NCI-H146 (cell line): ENCODE measurements at regions not wholly inside any gene's neighbourhood (a gene's known extent, or its start where the extent isn't known, plus 50 kb on each side); places are given as distances from the start of the nearest gene placed in this dataset.

Source experiments
- DNase-seq: peaks from one replicate; lab custom pipeline; 2025; lab: John Stamatoyannopoulos, UW

DNA sequence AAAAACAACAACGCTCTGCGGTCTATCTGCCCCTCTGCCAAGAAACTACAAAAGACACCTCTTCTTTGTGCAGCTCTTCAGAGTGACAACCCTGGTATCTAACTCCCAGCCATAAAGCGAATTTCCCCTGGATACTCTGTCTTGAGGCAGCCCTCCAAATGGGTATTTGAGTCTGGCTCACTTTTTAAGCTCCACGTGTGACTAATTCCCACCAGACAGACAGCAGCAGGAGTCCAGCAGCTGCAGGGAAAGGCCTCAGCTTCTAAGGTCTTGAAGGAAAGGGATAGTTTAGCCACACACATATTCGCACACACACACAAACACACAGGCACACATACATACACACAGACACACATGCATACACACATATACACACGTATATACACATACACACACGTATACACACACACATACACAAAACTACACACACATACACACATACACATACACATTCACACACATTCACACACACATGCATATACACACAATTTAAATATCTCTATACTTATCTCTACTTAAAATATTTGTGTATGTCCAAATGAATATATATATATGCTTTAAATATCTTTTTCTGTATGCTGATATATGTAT is 188.8 kb downstream of the TSHZ3 start:
- no peak for DNase-seq

DNA sequence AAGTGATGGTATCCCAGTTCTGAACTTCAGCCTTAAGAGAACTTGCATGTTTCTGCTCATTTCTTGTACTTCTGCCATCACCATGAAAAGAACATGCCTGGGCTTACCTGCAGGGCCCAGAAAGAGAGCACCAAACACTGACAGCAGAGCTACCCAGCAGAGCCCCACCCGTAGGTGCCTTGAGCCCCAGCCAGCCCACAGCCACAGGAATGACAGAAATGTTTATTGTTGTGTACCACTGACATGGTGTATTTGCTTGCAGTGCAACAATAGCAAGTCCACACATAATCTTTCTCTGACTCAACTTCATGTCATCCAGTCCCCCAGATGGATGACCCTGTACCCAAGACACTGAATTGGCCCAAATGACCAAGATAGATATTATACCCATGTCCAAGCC is 195.2 kb downstream of the TSHZ3 start:
- no peak for DNase-seq

DNA sequence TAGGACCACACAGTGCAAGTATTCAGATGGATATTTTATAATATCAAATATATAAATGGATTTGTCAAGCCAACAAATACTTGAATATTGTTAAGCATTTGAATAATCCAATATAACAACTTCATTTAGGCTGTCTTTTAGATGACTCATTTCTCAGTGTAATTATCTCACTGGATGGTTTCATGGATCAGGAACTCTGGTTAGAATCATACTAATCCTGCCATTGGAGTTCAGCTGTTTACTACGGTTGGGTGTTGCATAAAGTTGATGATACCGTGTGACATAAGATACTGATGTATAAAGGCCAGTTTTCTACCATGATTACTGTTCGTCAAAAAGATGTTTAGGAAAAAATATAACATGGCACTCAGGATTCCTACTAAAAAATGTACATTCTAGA is 196.3 kb downstream of the TSHZ3 start:
- no peak for DNase-seq

DNA sequence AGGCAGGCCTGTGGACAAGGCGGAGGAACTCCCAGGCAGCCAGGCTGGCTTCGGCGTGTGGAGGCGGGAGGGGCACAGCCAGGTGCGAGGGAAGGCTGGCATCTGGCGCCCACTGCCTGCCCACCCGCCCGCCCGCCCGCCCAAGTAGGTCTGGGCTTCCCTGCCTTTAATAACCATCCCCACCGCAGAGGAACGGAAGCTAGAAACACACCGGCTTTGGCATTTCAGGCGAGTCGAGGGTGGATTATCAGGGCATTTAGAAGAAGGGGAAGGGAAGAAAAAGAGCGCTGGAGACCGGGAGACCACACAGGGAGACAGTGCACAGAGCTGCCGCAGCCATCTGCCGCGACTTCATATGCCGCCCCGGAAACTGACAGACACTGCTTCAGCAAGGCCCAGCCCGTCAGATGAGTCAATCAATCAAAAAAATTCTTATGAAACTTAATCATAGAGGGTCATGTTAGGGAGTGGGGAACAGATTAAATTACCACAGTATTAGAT is 199.7 kb downstream of the TSHZ3 start:
- DNase-seq: no peak

DNA sequence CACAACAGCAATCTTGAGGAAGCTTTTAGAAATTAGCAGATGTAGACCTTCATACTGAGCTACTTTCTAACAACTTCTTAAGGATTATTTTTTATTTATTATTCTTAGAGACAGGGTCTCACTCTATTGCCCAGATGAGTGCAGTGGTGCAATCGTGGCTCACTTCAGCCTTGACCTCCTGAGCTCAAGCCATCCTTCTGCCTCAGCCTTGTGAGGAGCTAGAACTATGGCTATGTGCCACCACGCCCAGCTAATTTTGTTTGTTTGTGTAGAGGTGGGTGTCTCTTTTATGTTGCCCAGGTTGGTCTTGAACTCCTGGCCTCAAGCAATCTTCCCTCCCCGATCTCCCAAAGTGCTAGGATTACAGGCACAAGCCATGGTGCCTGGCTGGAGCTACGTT is 200.6 kb downstream of the TSHZ3 start:
- no peak for DNase-seq

DNA sequence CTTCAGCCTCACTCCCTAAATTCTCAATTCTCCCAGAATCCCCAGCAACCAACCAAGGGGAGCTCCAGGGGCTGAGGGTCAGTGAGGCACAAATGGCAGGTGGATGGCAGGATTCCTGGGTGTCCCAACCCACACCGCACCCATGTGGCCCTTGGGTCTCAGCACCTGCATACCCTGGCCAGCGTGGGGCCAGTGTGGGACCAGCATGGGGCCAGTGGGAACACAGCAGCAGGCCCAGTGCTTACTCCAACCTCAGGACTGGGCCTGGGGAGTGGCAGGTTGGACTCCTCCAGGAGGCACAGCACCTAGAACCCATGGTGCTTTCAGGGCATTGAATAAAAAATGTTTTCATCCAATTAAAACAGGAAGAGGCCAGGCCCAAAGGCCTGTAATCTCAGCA is 202.0 kb downstream of the TSHZ3 start:
- DNase-seq: no peak

DNA sequence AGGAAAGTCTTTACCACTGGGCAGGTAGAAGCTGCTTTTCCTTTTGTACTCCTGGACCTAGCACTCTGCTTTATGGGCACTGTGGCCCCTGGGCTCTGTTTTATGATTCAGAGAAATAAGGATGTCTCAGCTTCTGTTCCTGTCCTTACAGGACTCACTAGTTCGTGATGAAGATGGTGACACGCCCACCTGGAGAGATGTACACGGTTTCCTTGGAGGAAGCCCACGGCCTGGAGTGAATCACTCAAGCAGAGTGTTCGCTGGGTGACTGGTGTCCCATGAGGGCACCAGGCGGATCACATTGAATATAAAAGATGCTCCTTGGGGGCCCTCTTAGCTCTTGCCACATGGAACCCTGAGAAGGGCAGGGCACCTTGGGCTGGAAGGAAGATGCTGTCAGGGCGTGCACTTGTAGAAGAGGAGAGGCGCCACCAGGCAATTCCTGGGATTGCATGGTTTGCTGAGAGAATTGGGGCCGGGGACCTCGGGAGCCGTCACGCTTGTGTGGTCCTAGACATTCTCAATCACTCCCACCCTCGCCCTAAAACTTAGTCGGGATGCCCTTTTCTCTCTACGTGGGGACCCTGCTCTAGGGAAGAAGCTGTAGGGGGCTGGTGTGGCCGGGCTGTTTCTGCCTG is 202.6 kb downstream of the TSHZ3 start:
- no peak for DNase-seq

DNA sequence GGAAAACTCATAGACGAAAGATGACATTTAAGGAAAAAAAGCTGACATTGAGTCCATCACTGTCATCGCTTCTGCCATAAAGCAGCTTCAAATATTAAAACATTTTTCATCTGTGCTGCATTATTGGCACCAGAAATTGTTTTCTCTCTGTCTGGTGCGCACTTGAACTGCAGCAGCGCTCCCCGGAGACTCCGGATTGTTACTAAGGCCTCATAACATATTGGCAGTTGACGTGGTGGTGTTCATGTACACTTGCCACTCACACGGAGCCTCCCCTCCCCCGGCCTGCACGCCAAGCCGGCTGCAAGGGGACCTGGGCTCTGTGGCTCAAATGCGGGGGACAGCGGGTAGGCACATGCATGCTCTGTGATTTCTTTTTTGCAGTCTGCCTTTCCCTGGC is 203.2 kb downstream of the TSHZ3 start:
- DNase-seq: no peak

DNA sequence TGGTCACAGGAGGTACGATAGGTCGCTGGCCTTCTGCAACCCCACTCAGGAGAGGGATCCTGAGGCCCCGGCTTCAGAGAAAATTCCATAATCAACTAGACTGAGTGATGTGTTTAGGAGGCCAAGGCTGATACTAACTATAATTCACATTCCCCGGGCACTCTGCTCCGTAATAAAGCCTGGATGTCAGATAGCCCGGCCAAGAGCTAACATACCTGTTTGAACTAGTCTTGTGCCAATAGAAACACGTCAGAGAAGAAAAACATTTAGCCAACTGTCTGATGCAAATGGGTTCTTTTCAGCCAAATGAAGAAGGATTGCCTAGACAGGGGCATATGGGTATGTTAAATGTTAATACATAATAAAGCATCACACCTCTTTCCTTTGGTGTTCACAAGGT is 204.2 kb downstream of the TSHZ3 start:
- DNase-seq: no peak

DNA sequence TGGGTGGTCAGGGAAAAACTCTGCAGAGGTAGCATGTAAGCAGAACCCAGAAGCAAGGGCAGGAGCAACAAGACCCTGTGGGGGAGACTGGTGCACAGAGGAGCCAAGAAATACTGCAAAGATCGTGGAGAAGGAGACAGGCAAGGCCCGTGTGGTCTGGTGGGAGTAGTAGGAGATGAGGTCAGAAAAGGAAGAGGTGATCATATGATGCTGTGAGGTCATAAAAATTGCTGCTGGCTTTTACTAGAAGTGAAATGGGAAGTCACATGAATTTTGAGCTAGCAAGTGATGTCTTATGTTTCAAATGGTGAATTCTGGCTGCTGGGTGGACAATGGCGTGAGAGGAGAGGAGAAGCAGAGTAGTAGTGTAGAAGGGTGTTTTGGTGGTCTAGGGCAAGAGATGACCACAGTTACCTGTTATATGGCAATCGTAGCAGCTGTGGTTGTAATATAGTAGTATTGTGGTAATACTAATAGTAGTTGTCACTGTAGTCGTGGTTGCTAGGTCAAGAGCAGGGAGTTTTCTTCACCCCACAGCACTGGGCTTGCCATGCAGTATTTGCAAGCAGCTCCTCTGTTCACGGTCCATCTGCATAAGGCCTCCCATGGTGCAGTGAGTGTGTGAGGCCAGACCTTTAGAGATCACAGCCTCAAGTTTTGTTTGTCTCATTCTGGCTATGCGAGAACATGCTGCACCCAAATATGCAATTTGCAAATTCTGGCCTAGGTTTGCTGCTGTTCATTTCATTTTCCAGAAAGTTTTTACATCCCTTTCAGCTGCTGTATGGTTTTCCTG is 205.0 kb downstream of the TSHZ3 start:
- DNase-seq: no peak

DNA sequence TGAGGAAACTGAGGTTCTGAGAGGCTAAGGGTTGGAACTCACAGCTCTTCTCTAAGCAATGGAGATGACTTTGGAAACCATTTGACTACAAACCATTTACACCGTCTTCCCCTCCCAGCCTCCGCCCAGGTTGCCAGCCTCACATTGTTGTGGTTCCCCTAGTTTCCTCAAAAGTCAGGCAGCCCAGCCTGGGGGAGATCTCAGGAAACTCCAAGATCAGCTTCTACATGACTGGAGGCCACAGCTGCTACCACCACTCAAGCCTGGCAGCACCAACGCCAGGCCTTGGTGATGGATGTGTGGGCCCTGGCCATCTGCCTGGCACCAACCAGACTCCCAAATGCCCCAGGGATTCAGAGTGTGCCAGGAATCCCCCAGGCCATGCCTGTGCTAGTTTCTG is 207.9 kb downstream of the TSHZ3 start:
- DNase-seq: no peak

DNA sequence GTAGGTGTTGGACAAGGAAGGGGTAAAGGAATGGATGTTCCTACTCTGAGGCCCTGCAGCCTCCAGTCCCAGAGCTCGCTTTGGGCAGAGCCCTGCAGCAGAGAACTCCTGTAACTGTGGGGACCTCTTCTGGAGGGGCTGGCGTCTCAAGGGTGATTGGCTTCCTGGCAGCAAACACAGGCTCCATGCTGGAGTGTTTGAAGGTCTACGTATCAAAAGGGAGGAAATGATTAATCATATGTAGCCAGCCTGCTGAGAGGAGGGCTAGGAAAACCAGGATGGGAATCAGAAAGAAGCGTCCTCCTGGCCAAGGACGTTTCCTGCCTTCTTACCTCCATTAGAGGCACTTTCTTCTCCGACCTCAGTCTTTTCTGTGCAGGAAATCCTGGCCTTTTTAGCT is 208.5 kb downstream of the TSHZ3 start:
- no peak for DNase-seq

DNA sequence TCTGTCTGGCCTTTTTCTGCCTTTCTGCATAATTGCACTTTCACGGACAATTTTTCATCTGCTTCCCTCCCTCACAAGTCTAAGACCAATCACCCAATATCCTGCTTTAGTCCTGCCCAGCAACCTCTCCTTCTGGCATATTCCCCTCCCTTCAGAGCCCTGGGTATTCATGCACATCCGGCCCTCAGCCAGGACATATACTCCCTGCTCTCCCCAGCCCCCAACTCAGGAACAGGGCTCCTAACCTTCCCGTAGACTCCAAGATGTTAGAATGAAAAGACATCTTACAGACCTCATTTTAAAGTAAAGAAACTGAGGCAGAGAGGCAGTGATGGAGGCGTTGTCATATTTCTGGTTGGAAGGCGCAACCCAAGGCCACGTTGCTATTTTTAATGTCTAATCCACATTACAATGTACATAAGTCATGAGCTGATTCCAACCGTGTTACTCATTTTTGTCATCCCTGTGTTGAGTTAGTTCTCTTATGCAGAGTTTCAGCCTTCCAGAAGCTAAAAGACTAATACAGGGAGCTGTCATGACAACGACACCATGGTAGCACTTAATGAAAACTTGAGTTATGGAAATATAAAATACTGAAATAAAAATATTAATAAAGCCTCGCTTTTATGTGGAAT is 209.2 kb downstream of the TSHZ3 start:
- DNase-seq: no peak

DNA sequence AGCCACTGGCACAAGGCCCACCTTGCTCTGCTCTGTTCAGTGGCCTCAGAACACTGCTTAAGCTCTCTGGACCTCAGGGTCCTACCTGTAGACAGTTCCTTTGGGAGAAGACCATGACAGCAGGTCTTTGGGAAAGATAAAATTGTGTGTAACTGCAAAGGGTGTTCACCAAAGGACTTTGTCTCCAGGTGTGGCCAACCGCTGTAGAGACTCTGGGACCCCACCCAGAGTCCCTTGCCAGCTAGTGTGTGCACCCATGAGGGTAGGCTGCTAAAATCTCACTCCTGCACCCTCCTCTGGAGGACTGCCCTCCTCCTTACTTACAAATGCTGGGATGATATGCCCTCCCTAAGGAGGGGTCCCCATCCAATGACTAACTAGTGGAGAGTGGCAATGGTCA is 211.2 kb downstream of the TSHZ3 start:
- DNase-seq: no peak

DNA sequence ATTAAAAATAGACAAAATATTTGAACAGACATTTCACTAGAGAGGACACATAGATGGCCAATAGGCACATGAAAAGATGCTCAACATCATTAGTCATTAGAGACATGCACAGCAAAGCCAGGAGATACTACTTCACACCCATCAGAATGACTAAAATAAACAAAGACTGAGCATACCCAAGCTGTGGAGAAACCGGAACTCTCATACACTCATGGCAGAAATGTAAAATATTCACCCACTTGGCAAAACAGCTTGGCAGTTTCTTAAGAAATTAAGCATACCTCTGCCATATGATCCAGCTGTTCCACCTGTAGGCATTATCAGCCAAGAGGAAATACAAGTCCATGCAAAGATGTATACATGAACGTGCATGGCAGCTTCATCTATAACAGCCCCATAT is 213.4 kb downstream of the TSHZ3 start:
- no peak for DNase-seq

DNA sequence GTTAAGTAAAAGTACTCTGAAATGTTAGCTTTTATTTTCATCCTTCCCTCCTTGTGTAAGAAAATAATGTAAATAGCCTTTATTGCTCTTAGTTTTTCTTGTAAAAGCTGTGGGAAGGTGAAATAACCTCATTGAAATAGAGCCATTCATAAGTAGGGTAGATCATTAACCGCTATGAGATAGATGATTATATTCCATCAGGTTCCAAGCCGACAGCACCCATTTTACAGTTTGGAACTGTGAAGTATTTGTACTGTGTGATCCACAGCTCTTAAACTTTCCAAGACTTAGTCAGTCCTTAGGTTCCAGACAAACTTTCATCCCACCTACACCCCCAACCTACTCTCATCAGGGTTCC is 216.5 kb downstream of the TSHZ3 start:
- DNase-seq: no peak

DNA sequence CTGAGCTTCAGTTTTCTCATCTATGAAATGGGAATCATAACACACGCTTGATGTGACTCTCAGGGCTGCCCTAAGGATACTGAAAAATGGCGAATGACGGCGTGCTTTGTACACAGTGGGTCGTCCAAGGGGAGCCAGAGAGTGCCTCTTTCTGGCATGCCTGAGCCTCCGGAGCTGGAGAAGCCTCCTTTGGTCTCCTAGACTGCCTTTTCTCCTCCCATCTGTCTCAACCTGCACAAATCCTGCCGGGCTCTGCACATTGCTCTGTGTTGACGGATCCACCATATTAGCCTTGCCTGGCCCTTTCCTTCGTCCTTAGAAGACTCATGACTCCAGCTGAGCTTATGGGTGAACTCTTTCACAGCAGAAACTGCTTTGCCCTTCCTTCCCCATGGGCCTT is 220.9 kb downstream of the TSHZ3 start:
- no peak for DNase-seq

DNA sequence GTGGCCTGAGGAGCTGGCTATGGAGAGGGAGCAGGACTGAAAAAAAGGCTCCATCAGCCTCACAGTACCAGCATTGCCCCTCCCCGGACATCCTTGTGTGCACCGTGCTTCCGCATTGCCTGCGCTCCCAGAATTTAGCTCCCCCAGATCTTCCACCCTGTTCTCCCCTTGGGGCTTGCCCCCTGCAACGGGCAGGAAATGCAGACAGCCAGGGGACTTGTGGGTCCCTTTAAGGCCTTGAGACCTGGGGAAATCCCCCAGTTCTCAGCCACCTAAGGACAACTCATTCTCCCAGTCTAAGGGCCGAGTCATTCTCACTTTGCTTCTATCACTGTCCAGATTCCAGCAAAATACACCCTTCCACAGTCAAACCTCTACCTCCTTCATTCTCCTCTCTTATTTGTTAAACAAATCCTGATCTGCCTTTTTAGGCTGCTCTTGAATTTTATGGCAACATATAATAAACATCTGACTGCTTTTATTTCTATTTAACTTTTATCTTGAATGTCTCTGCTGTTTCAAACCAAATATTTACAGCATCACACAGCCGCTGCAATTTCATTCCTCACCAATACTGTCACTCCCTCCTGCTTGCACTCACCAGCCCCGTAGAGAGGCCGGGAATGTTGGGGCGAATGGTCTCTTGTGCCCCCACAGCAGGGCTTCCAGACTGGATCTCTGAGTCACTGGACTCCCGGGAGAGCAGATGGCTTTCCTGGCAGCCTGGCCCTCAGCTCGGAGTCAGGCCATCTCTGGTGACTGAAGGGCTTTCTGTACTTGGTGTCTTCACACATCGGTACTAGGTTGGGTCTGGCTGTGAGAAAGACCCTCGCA is 221.9 kb downstream of the TSHZ3 start:
- no peak for DNase-seq

DNA sequence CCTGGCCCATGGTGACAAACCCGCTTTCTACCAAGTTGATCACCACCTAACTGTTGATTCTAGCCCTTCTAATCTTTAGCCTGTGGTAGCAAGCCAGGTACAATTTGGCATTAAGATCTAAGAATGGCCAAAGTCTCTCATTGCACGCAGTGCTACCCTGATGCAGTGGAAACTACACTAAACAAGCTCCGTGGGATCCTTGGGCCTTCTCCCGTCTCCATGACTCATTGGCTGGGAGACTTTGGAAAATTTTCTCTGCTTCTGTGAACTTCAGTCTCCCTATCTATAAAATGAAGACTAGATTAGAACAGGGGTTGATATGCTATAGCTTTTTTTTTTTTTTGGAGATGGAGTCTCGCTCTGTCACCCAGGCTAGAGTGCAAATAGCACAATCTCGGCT is 223.0 kb downstream of the TSHZ3 start:
- no peak for DNase-seq

DNA sequence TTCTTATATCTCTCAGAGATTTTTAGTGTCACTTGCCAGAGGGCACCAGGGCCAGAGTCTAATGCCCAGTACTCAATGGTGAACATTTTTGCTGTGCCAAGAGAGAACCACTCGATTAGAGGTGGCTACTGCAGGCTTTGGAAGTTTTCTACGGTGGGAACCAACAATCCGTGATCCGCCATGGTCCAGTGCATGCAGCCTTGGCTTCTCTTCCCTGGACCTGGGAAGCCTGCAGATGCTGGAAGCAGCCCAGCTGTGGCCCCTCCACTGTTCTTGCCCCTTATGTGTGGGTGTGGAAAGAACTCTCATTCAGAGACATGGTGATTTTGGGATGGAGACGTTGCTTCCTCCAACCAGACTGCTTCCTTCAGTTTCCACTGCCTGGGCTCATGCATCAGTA is 224.2 kb downstream of the TSHZ3 start:
- DNase-seq: no peak

DNA sequence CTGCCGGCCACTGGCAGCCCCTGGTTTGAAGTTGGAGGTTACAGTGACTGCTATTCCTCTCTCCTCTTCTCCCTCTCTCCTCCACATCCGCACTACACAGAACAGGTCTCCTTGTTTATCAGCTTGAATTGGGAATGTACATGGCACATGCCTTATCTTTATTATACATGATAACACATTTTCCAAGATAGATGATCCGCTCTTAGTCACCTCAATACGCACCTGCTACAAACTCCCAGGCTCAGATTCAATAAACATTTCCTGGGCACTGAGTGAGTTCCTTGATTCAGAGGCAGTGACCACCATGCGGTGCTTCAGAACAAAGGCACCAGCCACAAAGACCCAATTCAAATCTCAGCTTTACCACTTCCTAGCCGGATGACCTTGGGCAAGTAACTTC is 227.7 kb downstream of the TSHZ3 start:
- no peak for DNase-seq

DNA sequence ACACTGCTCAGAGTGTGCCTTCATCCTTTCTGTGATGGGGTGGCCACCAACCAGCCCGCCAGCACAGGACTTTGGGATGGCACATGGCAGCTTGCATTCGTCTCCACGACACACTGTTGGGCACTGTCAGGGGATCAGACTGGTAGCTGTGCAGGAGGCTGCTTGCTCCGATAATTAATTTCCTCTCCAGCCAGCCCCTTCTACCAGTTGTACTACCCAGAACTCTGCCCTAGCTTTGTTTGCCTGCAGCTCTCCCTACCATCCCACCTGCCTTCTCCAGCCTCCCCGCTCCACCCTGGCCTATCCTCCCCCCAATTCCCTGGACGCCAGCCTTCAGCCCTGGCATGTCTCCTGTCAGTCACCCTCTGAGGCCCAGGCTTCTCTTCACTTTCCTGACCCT is 228.3 kb downstream of the TSHZ3 start:
- no peak for DNase-seq
